SK-N-SH treated with all-trans-retinoic acid at 6 μM for 48 hours (cell line): ENCODE measurements at regions not wholly inside any gene's neighbourhood (a gene's known extent, or its start where the extent isn't known, plus 50 kb on each side); places are given as distances from the start of the nearest gene placed in this dataset.

Experiments used
- ATAC-seq: fragments of 200-7000 bp; cut with Tn5 transposase; 3 replicates; pipeline ENCODE4 v1.9.1; 2020; ENCODE audit warnings: mild to moderate bottlenecking, moderate library complexity
- ARNTL ChIP-seq: fragments of 450-650 bp; formaldehyde crosslinking; IDR thresholded peaks from 2 replicates; pipeline ENCODE4 v1.5.0; 2020; ENCODE audit warnings: low read depth, mild to moderate bottlenecking, moderate library complexity, borderline replicate concordance
- CREB5 ChIP-seq: fragments of 250-450 bp; sonication (Bioruptor Pico); IDR thresholded peaks from 2 replicates; pipeline ENCODE4 v1.5.1; 2020; ENCODE audit warnings: low read depth, mild to moderate bottlenecking, moderate library complexity
- CSDC2 ChIP-seq: fragments of 250-450 bp; sonication (Bioruptor Pico); IDR thresholded peaks from 2 replicates; pipeline ENCODE4 v1.5.0; 2020; ENCODE audit warnings: mild to moderate bottlenecking, moderate library complexity
- ESRRG ChIP-seq: fragments of 250-450 bp; sonication (Bioruptor Pico); IDR thresholded peaks from 2 replicates; pipeline ENCODE4 v1.6.1; 2021; ENCODE audit warnings: mild to moderate bottlenecking
- GLIS3 ChIP-seq: fragments of 250-450 bp; sonication (Bioruptor Pico); IDR thresholded peaks from 2 replicates; pipeline ENCODE4 v1.5.0; 2020; ENCODE audit warnings: mild to moderate bottlenecking, moderate library complexity
- ISL1 ChIP-seq: fragments of 250-450 bp; sonication (Bioruptor Pico); IDR thresholded peaks from 2 replicates; pipeline ENCODE4 v2.1.2; 2022; ENCODE audit warnings: mild to moderate bottlenecking, moderate library complexity
- OSR1 ChIP-seq: fragments of 250-450 bp; sonication (Bioruptor Pico); IDR thresholded peaks from 2 replicates; pipeline ENCODE4 v1.8.0; 2022; ENCODE audit warnings: moderate library complexity, mild to moderate bottlenecking, inconsistent platforms
- PPARA ChIP-seq: fragments of 250-450 bp; sonication (Bioruptor Pico); IDR thresholded peaks from 2 replicates; pipeline ENCODE4 v1.5.0; 2020; ENCODE audit warnings: mild to moderate bottlenecking, borderline replicate concordance
- RARB ChIP-seq: fragments of 250-450 bp; sonication (Bioruptor Pico); IDR thresholded peaks from 2 replicates; pipeline ENCODE4 v1.8.0; 2021; ENCODE audit warnings: mild to moderate bottlenecking, moderate library complexity
- SNAI2 ChIP-seq: fragments of 250-450 bp; sonication (Bioruptor Pico); IDR thresholded peaks from 2 replicates; pipeline ENCODE4 v1.5.0; 2020; ENCODE audit warnings: mild to moderate bottlenecking, moderate library complexity
- TCF4 ChIP-seq: fragments of 250-450 bp; sonication (Bioruptor Pico); IDR thresholded peaks from 2 replicates; pipeline ENCODE4 v1.8.0; 2021; ENCODE audit warnings: mild to moderate bottlenecking, moderate library complexity, borderline replicate concordance
- TOX ChIP-seq: fragments of 250-450 bp; sonication (Bioruptor Pico); IDR thresholded peaks from 2 replicates; pipeline ENCODE4 v1.8.0; 2021; ENCODE audit warnings: mild to moderate bottlenecking, moderate library complexity, borderline replicate concordance
- ZC3H10 ChIP-seq: fragments of 250-450 bp; sonication (Bioruptor Pico); IDR thresholded peaks from 2 replicates; pipeline ENCODE4 v1.5.1; 2021; ENCODE audit warnings: mild to moderate bottlenecking, moderate library complexity
- ZFP3 ChIP-seq: fragments of 250-450 bp; sonication (Bioruptor Pico); IDR thresholded peaks from 2 replicates; pipeline ENCODE4 v1.5.0; 2020; ENCODE audit warnings: mild to moderate bottlenecking, moderate library complexity
- ZFP30 ChIP-seq: fragments of 450-650 bp; formaldehyde crosslinking; IDR thresholded peaks from 2 replicates; pipeline ENCODE4 v1.5.0; 2022; ENCODE audit warnings: mild to moderate bottlenecking, moderate library complexity
- ZNF565 ChIP-seq: fragments of 450-650 bp; formaldehyde crosslinking; conservative IDR thresholded peaks from 2 replicates; pipeline ENCODE4 v1.5.0; 2020; ENCODE audit warnings: low read depth, mild to moderate bottlenecking, moderate library complexity
- ZNF8 ChIP-seq: fragments of 450-650 bp; formaldehyde crosslinking; IDR thresholded peaks from 2 replicates; pipeline ENCODE4 v1.5.0; 2020; ENCODE audit warnings: mild to moderate bottlenecking, moderate library complexity
- TF ChIP-seq, protein P1 (sequence below): fragments of 250-450 bp; sonication (Bioruptor Pico); IDR thresholded peaks from 2 replicates; pipeline ENCODE4 v1.8.0; 2020; ENCODE audit warnings: mild to moderate bottlenecking, moderate library complexity, borderline replicate concordance
- TF ChIP-seq, protein P2 (sequence below): fragments of 250-450 bp; sonication (Bioruptor Pico); IDR thresholded peaks from 2 replicates; pipeline ENCODE4 v1.8.0; 2021; ENCODE audit warnings: low read depth, mild to moderate bottlenecking, moderate library complexity, borderline replicate concordance
- TF ChIP-seq, protein P3 (sequence below): fragments of 250-450 bp; sonication (Bioruptor Pico); IDR thresholded peaks from 2 replicates; pipeline ENCODE4 v1.5.0; 2020; ENCODE audit warnings: mild to moderate bottlenecking, moderate library complexity
- TF ChIP-seq, protein P4 (sequence below): fragments of 250-450 bp; sonication (Bioruptor Pico); IDR thresholded peaks from 2 replicates; pipeline ENCODE4 v1.5.1; 2021; ENCODE audit warnings: mild to moderate bottlenecking, moderate library complexity

DNA sequence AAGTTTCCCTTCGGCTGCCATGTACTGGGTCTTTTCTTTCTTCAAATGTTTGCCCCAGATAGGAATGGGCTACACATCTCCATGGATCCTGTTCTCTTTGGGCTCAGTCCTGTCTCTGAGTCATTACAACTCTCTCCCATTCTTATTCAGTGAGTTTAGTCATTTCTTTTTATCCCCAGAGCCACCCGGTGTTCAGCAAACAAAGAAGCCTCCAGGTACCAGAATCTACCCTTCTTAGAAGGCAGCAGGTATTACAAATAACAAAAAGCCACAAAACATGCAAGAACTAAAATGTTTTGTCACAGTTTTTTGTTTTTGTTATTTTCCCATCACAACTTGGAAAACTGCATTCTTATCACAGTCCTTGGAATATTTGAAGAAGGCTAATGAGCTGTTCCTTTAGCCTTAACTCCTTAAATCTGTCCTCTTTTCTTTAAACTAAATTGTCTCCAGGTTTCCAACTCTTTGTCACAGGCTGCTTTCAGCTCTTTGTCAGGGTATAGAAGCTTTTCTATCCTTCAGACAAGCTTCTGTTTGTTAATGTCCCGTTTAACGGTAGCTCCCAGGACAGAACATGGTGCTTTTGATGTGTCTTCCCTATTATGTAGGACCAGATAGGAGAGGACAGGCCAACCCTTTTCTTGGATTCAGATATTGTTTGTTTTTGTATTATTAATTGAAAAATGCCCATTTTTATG, 215.5 kb upstream of the HTR2A start:
- no peak for ATAC-seq

DNA sequence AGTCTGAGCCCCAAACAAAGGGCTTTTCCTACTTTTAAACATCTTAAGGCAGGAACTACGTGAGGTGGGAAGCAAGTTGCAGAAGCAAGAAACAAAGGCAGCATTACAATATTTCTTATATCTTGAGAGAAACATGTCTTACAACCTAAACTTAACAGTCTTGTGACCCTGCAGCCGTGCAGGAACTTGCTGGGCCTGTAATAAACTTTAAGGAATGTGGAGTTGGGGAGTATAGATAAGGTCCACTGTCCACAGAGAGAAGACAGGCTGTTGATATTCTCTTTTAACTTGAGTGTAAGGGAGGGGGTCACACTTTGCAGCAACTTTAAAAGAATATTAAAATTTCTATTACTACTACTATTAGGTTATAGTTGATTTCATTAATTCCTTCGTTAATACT, 214.6 kb upstream of the HTR2A start:
- no peak for ATAC-seq
- no peak for TF ChIP-seq ARNTL (CRISPR knock-in tag)
- TF ChIP-seq ZC3H10 (CRISPR knock-in tag), result no peak
- TF ChIP-seq RARB (CRISPR knock-in tag), result no peak
- TF ChIP-seq PPARA (CRISPR knock-in tag), result no peak
- no peak for TF ChIP-seq ZFP30 (CRISPR knock-in tag)
- TF ChIP-seq TCF4, result no peak
- no peak for TF ChIP-seq ZNF565 (CRISPR knock-in tag)
- TF ChIP-seq GLIS3, result no peak
- TF ChIP-seq ISL1 (CRISPR knock-in tag), result no peak
- TF ChIP-seq, protein P1, sequence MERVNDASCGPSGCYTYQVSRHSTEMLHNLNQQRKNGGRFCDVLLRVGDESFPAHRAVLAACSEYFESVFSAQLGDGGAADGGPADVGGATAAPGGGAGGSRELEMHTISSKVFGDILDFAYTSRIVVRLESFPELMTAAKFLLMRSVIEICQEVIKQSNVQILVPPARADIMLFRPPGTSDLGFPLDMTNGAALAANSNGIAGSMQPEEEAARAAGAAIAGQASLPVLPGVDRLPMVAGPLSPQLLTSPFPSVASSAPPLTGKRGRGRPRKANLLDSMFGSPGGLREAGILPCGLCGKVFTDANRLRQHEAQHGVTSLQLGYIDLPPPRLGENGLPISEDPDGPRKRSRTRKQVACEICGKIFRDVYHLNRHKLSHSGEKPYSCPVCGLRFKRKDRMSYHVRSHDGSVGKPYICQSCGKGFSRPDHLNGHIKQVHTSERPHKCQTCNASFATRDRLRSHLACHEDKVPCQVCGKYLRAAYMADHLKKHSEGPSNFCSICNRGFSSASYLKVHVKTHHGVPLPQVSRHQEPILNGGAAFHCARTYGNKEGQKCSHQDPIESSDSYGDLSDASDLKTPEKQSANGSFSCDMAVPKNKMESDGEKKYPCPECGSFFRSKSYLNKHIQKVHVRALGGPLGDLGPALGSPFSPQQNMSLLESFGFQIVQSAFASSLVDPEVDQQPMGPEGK, result no peak
- no peak for TF ChIP-seq SNAI2 (CRISPR knock-in tag)
- TF ChIP-seq TOX, result no peak
- TF ChIP-seq, protein P2, sequence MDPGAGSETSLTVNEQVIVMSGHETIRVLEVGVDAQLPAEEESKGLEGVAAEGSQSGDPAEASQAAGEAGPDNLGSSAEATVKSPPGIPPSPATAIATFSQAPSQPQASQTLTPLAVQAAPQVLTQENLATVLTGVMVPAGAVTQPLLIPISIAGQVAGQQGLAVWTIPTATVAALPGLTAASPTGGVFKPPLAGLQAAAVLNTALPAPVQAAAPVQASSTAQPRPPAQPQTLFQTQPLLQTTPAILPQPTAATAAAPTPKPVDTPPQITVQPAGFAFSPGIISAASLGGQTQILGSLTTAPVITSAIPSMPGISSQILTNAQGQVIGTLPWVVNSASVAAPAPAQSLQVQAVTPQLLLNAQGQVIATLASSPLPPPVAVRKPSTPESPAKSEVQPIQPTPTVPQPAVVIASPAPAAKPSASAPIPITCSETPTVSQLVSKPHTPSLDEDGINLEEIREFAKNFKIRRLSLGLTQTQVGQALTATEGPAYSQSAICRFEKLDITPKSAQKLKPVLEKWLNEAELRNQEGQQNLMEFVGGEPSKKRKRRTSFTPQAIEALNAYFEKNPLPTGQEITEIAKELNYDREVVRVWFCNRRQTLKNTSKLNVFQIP, result no peak

More for the DNA sequence above, 215.5 kb upstream of the HTR2A start:
- no peak for TF ChIP-seq CREB5 (CRISPR knock-in tag)
- no peak for TF ChIP-seq ZNF565 (CRISPR knock-in tag)
- TF ChIP-seq, protein P1, result no peak
- no peak for TF ChIP-seq OSR1 (CRISPR knock-in tag)
- TF ChIP-seq RARB (CRISPR knock-in tag), result no peak
- TF ChIP-seq CSDC2 (CRISPR knock-in tag), result no peak
- no peak for TF ChIP-seq SNAI2 (CRISPR knock-in tag)
- TF ChIP-seq ZFP30 (CRISPR knock-in tag), result no peak
- no peak for TF ChIP-seq ZNF8 (CRISPR knock-in tag)
- TF ChIP-seq, protein P3, sequence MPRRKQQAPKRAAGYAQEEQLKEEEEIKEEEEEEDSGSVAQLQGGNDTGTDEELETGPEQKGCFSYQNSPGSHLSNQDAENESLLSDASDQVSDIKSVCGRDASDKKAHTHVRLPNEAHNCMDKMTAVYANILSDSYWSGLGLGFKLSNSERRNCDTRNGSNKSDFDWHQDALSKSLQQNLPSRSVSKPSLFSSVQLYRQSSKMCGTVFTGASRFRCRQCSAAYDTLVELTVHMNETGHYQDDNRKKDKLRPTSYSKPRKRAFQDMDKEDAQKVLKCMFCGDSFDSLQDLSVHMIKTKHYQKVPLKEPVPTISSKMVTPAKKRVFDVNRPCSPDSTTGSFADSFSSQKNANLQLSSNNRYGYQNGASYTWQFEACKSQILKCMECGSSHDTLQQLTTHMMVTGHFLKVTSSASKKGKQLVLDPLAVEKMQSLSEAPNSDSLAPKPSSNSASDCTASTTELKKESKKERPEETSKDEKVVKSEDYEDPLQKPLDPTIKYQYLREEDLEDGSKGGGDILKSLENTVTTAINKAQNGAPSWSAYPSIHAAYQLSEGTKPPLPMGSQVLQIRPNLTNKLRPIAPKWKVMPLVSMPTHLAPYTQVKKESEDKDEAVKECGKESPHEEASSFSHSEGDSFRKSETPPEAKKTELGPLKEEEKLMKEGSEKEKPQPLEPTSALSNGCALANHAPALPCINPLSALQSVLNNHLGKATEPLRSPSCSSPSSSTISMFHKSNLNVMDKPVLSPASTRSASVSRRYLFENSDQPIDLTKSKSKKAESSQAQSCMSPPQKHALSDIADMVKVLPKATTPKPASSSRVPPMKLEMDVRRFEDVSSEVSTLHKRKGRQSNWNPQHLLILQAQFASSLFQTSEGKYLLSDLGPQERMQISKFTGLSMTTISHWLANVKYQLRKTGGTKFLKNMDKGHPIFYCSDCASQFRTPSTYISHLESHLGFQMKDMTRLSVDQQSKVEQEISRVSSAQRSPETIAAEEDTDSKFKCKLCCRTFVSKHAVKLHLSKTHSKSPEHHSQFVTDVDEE (CRISPR knock-in tag), result no peak
- TF ChIP-seq ZFP3 (CRISPR knock-in tag), result no peak
- TF ChIP-seq, protein P4, sequence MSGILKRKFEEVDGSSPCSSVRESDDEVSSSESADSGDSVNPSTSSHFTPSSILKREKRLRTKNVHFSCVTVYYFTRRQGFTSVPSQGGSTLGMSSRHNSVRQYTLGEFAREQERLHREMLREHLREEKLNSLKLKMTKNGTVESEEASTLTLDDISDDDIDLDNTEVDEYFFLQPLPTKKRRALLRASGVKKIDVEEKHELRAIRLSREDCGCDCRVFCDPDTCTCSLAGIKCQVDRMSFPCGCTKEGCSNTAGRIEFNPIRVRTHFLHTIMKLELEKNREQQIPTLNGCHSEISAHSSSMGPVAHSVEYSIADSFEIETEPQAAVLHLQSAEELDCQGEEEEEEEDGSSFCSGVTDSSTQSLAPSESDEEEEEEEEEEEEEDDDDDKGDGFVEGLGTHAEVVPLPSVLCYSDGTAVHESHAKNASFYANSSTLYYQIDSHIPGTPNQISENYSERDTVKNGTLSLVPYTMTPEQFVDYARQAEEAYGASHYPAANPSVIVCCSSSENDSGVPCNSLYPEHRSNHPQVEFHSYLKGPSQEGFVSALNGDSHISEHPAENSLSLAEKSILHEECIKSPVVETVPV, result no peak
- TF ChIP-seq TOX, result no peak
- no peak for TF ChIP-seq ESRRG (CRISPR knock-in tag)
- TF ChIP-seq, protein P2, result no peak
